K562 (cell line): ENCODE measurements at regions not wholly inside any gene's neighbourhood (a gene's known extent, or its start where the extent isn't known, plus 50 kb on each side); places are given as distances from the start of the nearest gene placed in this dataset.

ENCODE experiments used
- FOXA1 ChIP-seq: fragments of 450-650 bp; IDR thresholded peaks from 2 replicates; pipeline ENCODE4 v1.6.1; 2016; ENCODE audit warnings: mild to moderate bottlenecking, borderline replicate concordance
- HDAC1 ChIP-seq, 2 experiments: fragments of 450-650 bp; IDR thresholded peaks; 2 replicates each; pipeline ENCODE4 v1.6.1; 2016 to 2017; ENCODE audit warnings: inconsistent platforms in 1 of 2, mild to moderate bottlenecking in 1 of 2, moderate library complexity in 1 of 2
- TF ChIP-seq, protein P1 (sequence below): sonication (generic); formaldehyde crosslinking; IDR thresholded peaks from 2 replicates; pipeline ENCODE4 v1.8.0; 2022; ENCODE audit warnings: mild to moderate bottlenecking, missing genetic modification reagents

DNA sequence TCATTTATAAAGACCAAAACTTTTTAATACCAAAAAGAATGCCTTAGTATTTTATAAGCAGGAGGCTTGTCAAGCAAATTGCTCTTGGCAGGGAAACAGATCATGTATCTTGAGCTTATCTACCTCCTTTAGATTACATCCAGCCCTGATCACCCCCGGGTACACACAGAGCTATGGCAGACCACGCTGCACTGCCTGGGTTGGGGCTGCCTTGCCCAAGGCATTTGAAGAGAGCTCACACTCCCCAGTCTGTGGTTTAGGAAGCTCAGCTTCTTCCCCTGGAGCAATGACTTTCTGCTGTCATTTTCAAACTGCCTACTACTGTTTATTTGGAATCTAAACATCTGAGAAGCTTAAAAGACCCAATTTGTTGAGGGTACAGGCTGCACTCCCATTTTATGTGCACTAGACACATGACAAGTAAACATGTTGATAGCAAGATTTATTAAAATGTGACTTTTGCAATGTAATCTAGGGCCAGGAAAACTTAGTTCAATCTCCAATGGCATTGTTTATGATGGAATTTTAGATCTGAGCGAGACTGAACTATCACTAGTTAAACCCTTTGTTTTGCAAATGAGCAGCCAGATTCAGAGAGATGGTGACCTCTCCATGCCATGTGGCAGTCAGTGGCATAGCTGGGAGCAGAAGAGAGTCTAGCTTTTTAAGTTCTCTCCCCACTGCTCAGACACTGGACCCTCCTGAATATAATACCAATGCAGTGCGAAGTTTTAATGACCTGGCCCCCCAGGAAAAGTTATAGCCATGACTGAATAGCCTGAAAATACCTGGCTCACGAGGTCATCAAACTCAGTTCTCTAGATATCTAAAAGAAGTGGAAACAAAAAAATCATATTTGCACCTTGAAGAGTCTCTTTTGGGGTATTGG is 214.9 kb downstream of the HLX start:
- TF ChIP-seq HDAC1 (IDR thresholded peaks at IDR 0.05): no peak
- TF ChIP-seq FOXA1: no peak
- TF ChIP-seq, protein P1, sequence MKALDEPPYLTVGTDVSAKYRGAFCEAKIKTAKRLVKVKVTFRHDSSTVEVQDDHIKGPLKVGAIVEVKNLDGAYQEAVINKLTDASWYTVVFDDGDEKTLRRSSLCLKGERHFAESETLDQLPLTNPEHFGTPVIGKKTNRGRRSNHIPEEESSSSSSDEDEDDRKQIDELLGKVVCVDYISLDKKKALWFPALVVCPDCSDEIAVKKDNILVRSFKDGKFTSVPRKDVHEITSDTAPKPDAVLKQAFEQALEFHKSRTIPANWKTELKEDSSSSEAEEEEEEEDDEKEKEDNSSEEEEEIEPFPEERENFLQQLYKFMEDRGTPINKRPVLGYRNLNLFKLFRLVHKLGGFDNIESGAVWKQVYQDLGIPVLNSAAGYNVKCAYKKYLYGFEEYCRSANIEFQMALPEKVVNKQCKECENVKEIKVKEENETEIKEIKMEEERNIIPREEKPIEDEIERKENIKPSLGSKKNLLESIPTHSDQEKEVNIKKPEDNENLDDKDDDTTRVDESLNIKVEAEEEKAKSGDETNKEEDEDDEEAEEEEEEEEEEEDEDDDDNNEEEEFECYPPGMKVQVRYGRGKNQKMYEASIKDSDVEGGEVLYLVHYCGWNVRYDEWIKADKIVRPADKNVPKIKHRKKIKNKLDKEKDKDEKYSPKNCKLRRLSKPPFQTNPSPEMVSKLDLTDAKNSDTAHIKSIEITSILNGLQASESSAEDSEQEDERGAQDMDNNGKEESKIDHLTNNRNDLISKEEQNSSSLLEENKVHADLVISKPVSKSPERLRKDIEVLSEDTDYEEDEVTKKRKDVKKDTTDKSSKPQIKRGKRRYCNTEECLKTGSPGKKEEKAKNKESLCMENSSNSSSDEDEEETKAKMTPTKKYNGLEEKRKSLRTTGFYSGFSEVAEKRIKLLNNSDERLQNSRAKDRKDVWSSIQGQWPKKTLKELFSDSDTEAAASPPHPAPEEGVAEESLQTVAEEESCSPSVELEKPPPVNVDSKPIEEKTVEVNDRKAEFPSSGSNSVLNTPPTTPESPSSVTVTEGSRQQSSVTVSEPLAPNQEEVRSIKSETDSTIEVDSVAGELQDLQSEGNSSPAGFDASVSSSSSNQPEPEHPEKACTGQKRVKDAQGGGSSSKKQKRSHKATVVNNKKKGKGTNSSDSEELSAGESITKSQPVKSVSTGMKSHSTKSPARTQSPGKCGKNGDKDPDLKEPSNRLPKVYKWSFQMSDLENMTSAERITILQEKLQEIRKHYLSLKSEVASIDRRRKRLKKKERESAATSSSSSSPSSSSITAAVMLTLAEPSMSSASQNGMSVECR (CRISPR knock-in tag): no peak
